Breast epithelium (tissue), 3 donors: ENCODE measurements at regions not wholly inside any gene's neighbourhood (a gene's known extent, or its start where the extent isn't known, plus 50 kb on each side); places are given as distances from the start of the nearest gene placed in this dataset.

Experiments used
- CTCF ChIP-seq, 3 donors: fragments of 450-650 bp; IDR thresholded peaks; one replicate each; pipeline ENCODE4 v1.5.1; 2016 to 2017; ENCODE audit warnings: antibody characterized with exemption in 3 of 3, mild to moderate bottlenecking in 3 of 3, moderate library complexity in 3 of 3
- POLR2A ChIP-seq: fragments of 450-650 bp; IDR thresholded peaks from one replicate; pipeline ENCODE4 v1.6.1; 2016; ENCODE audit warnings: antibody characterized with exemption, mild to moderate bottlenecking, moderate library complexity

GRCh38 chr3:10674578-10674977, 141.4 kb upstream of the SLC6A11 start:
- TF ChIP-seq CTCF (IDR thresholded peaks at IDR 0.05): no peak
- no peak for TF ChIP-seq POLR2A
